AG20443 (cell line): ENCODE measurements at regions not wholly inside any gene's neighbourhood (a gene's known extent, or its start where the extent isn't known, plus 50 kb on each side); places are given as distances from the start of the nearest gene placed in this dataset.
"Not testable (repeated sequence)": the region's sequence is repeated elsewhere in the genome, so short reads cannot be mapped to it uniquely, and the experiment has no call there.

Experiments used
- DNase-seq: peaks from one replicate; pipeline ENCODE4 v3.0.0; 2012; ENCODE audit warnings: low spot score, mixed read lengths

GRCh38 chr4:149039786-149040185 lies 597.6 kb upstream of the NR3C2 start:
- not testable (repeated sequence) for DNase-seq

- DNase-seq, result peak; percentile 19
Measured at GRCh38 chr4:149031399-149031798, 589.2 kb upstream of the NR3C2 start.

- no peak for DNase-seq
Measured at GRCh38 chr4:149029056-149029651, 586.9 kb upstream of the NR3C2 start.

GRCh38 chr4:149026696-149027095 lies 584.5 kb upstream of the NR3C2 start:
- no peak for DNase-seq

- no peak for DNase-seq
Measured at GRCh38 chr4:149017002-149017734, 575.0 kb upstream of the NR3C2 start.

- DNase-seq, result no peak
Measured at GRCh38 chr4:149009223-149009622, 567.0 kb upstream of the NR3C2 start.

- DNase-seq, result no peak
Measured at GRCh38 chr4:149008415-149009025, 566.3 kb upstream of the NR3C2 start.

GRCh38 chr4:149005191-149005590 lies 563.0 kb upstream of the NR3C2 start:
- no peak for DNase-seq

GRCh38 chr4:148999924-149000323 lies 557.7 kb upstream of the NR3C2 start:
- DNase-seq, result no peak

- no peak for DNase-seq
Measured at GRCh38 chr4:148998719-148999118, 556.5 kb upstream of the NR3C2 start.

GRCh38 chr4:148986951-148987350 lies 544.7 kb upstream of the NR3C2 start:
- no peak for DNase-seq

GRCh38 chr4:148984951-148985350 lies 542.7 kb upstream of the NR3C2 start:
- DNase-seq, result no peak

GRCh38 chr4:148982200-148982599 lies 540.0 kb upstream of the NR3C2 start:
- DNase-seq, result no peak

GRCh38 chr4:148980782-148981480 lies 538.7 kb upstream of the NR3C2 start:
- no peak for DNase-seq

GRCh38 chr4:148978301-148978700 lies 536.1 kb upstream of the NR3C2 start:
- DNase-seq, result no peak

- no peak for DNase-seq
Measured at GRCh38 chr4:148975464-148975863, 533.2 kb upstream of the NR3C2 start.

GRCh38 chr4:148965080-148965479 lies 522.9 kb upstream of the NR3C2 start:
- no peak for DNase-seq

GRCh38 chr4:148964456-148964855 lies 522.2 kb upstream of the NR3C2 start:
- DNase-seq, result no peak

GRCh38 chr4:148962539-148963290 lies 520.5 kb upstream of the NR3C2 start:
- DNase-seq, result no peak

GRCh38 chr4:148961526-148961925 lies 519.3 kb upstream of the NR3C2 start:
- DNase-seq, result no peak

GRCh38 chr4:148958317-148958716 lies 516.1 kb upstream of the NR3C2 start:
- no peak for DNase-seq
